ENCODE measurements at regions not wholly inside any gene's neighbourhood (a gene's known extent, or its start where the extent isn't known, plus 50 kb on each side); places are given as distances from the start of the nearest gene placed in this dataset.
"Not testable (repeated sequence)": the region's sequence is repeated elsewhere in the genome, so short reads cannot be mapped to it uniquely, and the experiment has no call there.

DNA sequence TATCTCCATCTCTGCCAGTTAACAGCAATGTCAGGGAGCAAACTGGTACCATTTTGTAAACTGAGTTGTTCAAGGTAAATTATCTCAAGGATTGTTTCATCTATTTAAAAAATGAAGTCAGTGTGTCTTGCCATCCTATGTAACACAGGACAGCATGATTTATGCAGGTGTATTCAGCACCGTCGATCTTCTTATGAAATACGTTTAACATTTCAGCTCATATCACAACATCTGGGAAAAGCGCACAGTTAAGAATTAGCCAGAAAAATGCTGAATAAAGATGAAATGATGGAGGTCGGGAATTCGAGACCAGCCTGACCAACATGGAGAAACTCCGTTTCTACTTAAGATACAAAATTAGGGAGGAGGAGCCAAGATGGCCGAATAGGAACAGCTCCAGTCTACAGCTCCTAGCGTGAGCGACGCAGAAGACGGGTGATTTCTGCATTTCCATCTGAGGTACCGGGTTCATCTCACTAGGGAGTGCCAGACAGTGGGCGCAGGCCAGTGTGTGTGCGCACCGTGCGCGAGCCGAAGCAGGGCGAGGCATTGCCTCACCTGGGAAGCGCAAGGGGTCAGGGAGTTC is 107.3 kb upstream of the COX7C start:
- TF ChIP-seq, protein P1, sequence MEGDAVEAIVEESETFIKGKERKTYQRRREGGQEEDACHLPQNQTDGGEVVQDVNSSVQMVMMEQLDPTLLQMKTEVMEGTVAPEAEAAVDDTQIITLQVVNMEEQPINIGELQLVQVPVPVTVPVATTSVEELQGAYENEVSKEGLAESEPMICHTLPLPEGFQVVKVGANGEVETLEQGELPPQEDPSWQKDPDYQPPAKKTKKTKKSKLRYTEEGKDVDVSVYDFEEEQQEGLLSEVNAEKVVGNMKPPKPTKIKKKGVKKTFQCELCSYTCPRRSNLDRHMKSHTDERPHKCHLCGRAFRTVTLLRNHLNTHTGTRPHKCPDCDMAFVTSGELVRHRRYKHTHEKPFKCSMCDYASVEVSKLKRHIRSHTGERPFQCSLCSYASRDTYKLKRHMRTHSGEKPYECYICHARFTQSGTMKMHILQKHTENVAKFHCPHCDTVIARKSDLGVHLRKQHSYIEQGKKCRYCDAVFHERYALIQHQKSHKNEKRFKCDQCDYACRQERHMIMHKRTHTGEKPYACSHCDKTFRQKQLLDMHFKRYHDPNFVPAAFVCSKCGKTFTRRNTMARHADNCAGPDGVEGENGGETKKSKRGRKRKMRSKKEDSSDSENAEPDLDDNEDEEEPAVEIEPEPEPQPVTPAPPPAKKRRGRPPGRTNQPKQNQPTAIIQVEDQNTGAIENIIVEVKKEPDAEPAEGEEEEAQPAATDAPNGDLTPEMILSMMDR (IDR thresholded peaks at IDR 0.05 in 8 of 11, conservative IDR thresholded peaks at IDR 0.05 in 3 of 11), result not testable (repeated sequence)
- TF ChIP-seq POLR2AphosphoS5, POLR2A (IDR thresholded peaks at IDR 0.05): not testable (repeated sequence)
